SH-SY5Y (cell line): ENCODE measurements at regions not wholly inside any gene's neighbourhood (a gene's known extent, or its start where the extent isn't known, plus 50 kb on each side); places are given as distances from the start of the nearest gene placed in this dataset.

Experiments used
- GATA2 ChIP-seq: IDR thresholded peaks from 2 replicates; pipeline ENCODE4 v1.6.1; 2011; ENCODE audit warnings: mild to moderate bottlenecking, low read depth, low read length
- GATA3 ChIP-seq: IDR thresholded peaks from 2 replicates; pipeline ENCODE4 v1.6.1; 2011; ENCODE audit warnings: low read depth, mild to moderate bottlenecking, low read length, moderate library complexity

- TF ChIP-seq GATA2: no peak
- no peak for TF ChIP-seq GATA3
These were observed 120.7 kb upstream of the AGAP1 start for GRCh38 chr2:235373171-235373570.
